ENCODE measurements at regions not wholly inside any gene's neighbourhood (a gene's known extent, or its start where the extent isn't known, plus 50 kb on each side); places are given as distances from the start of the nearest gene placed in this dataset.

- Histone ChIP-seq H3K4me1 (no peaks in the 10 kb centered on the region), H3K27me3 (replicated peaks in 1 of 7) (peaks cover 0 to 5% (median 0%) of the 10 kb centered on the region in 7 donors), H3K9me3 (no peaks in the 10 kb centered on the region), H3K36me3 (no peaks in the 10 kb centered on the region), H3K4me3 (no peak overlapping the region), H3K27ac (no peak overlapping the region)
- intact Hi-C loops (cut with DNase I; ENCODE audit: low total_unique reads) = no loop called here
- no peak for DNase-seq
- 57 to 77% (median 72%) methylated on average over 4 of the region's 4 CpGs for WGBS, 5 donors
- TF ChIP-seq POLR2A (IDR thresholded peaks at IDR 0.05) = no peak
- no peak for TF ChIP-seq CTCF (IDR thresholded peaks at IDR 0.05 in 8 of 11, conservative IDR thresholded peaks at IDR 0.05 in 3 of 11)
- no peak for TF ChIP-seq POLR2AphosphoS5 (IDR thresholded peaks at IDR 0.05)
These were observed 141.0 kb downstream of the CMPK2 start for GRCh38 chr2:6724605-6725140.

- no peaks in the 10 kb centered on the region for H3K36me3 ChIP-seq
- no peaks in the 10 kb centered on the region for H3K4me1 ChIP-seq
- no peaks in the 10 kb centered on the region for H3K9me3 ChIP-seq
- intact Hi-C loops (cut with DNase I; ENCODE audit: low total_unique reads) = no loop called here
- H3K27ac ChIP-seq = no peak overlapping the region
- no peak for DNase-seq
- H3K27me3 ChIP-seq (replicated peaks in 1 of 7) = peaks cover 0 to 5% (median 0%) of the 10 kb centered on the region in 7 donors
- TF ChIP-seq CTCF (IDR thresholded peaks at IDR 0.05 in 8 of 11, conservative IDR thresholded peaks at IDR 0.05 in 3 of 11) (no peak), POLR2A (IDR thresholded peaks at IDR 0.05) (no peak), POLR2AphosphoS5 (IDR thresholded peaks at IDR 0.05) (no peak)
- H3K4me3 ChIP-seq = no peak overlapping the region
- 81 to 94% (median 89%) methylated on average over 5 of the region's 5 CpGs for WGBS, 5 donors
These were observed 137.6 kb downstream of the CMPK2 start for GRCh38 chr2:6728156-6728555.

DNA sequence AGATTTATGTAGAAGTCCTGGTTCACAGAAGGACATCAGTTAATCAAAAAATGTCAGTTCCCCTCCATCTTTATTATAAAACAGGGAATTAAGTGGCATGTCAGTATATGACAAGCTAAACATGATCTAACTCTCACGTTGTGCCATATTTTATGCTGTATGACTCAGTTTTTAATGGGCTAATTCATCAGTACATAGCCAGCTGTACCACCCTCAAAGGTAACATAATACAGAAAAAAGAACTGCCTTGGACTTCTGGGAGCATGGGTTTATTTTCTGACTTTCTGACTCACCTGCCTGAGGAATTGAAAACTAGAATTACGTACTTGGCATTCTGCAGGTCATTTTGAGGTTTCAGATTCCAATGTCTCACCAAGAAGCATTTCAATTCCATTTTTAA lies 135.7 kb downstream of the CMPK2 start:
- Histone ChIP-seq H3K27ac (no peak overlapping the region), H3K4me1 (no peaks in the 10 kb centered on the region)
- intact Hi-C loops (cut with DNase I; ENCODE audit: low total_unique reads) = no loop called here

More for the DNA sequence above, 135.7 kb downstream of the CMPK2 start:
- no peaks in the 10 kb centered on the region for H3K9me3 ChIP-seq
- no peaks in the 10 kb centered on the region for H3K36me3 ChIP-seq
- DNase-seq = no peak
- TF ChIP-seq POLR2A (IDR thresholded peaks at IDR 0.05) = no peak
- no peak for TF ChIP-seq POLR2AphosphoS5 (IDR thresholded peaks at IDR 0.05)
- TF ChIP-seq CTCF (IDR thresholded peaks at IDR 0.05 in 8 of 11, conservative IDR thresholded peaks at IDR 0.05 in 3 of 11) = no peak
- no peak overlapping the region for H3K4me3 ChIP-seq
- peaks cover 0 to 5% (median 0%) of the 10 kb centered on the region in 7 donors for H3K27me3 ChIP-seq (replicated peaks in 1 of 7)
- 58 to 88% (median 71%) methylated on average over 2 of the region's 2 CpGs for WGBS, 5 donors

Measured in spleen (tissue), 11 donors.